Ectodermal cell (in vitro differentiated cells): ENCODE measurements at regions not wholly inside any gene's neighbourhood (a gene's known extent, or its start where the extent isn't known, plus 50 kb on each side); places are given as distances from the start of the nearest gene placed in this dataset.
"Not testable (repeated sequence)": the region's sequence is repeated elsewhere in the genome, so short reads cannot be mapped to it uniquely, and the experiment has no call there.

Experiments used
- H3K27ac ChIP-seq: 2 replicates; pipeline ENCODE4 v1.7.0; 2013; ENCODE audit warnings: mild to moderate bottlenecking, low read depth, low read length; ENCODE audit not compliant: insufficient read depth, poor library complexity, severe bottlenecking
- H3K27me3 ChIP-seq: 2 replicates; pipeline ENCODE4 v1.7.0; 2013; ENCODE audit warnings: mild to moderate bottlenecking, low read length; ENCODE audit not compliant: insufficient read depth, control insufficient read depth, poor library complexity, severe bottlenecking
- H3K36me3 ChIP-seq: one replicate; pipeline ENCODE4 v1.7.0; 2013; ENCODE audit warnings: low read length; ENCODE audit not compliant: control insufficient read depth, insufficient read depth
- H3K4me1 ChIP-seq: one replicate; pipeline ENCODE4 v1.7.0; 2013; ENCODE audit warnings: low read length; ENCODE audit not compliant: control insufficient read depth, insufficient read depth
- H3K4me3 ChIP-seq: 2 replicates; pipeline ENCODE4 v1.7.0; 2013; ENCODE audit warnings: low read depth, low read length, control low read depth; ENCODE audit not compliant: insufficient read depth
- H3K9me3 ChIP-seq: 2 replicates; pipeline ENCODE4 v1.7.0; 2013; ENCODE audit warnings: mild to moderate bottlenecking, low read length, moderate library complexity; ENCODE audit not compliant: control insufficient read depth
- WGBS, 2 experiments: methylation state at CpG; one replicate each; pipeline ENCODE4 v1.1.7; 2013; ENCODE audit warnings: missing lambda C conversion rate in 2 of 2; 5-methylcytosine and 5-hydroxymethylcytosine counted together

DNA sequence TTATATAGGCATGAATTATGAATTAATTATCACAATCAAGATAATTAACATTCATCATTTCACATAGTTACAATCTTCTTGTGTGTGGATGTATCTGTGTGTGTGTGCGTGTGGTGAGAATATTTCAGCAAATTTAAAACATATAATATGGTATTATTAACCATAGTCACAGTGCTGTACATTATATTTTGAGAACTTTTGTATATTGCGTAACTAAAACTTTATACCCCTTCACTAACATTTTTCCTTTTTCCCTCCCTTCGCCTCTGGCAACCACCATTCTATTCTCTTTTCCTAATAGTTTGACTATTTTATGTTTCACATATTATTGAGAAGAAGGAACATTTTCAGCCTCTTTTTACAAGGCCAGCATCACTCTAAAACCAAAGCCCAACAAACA lies 176.8 kb downstream of the HTR1B start:
- Histone ChIP-seq H3K27ac (no peak overlapping the region), H3K9me3 (no peaks in the 10 kb centered on the region), H3K4me3 (no peak overlapping the region), H3K36me3 (no peaks in the 10 kb centered on the region), H3K27me3 (no peaks in the 10 kb centered on the region), H3K4me1 (no peaks in the 10 kb centered on the region)
- WGBS, 2 experiments = 94 to 100% methylated on average over 2 of the region's 3 CpGs

DNA sequence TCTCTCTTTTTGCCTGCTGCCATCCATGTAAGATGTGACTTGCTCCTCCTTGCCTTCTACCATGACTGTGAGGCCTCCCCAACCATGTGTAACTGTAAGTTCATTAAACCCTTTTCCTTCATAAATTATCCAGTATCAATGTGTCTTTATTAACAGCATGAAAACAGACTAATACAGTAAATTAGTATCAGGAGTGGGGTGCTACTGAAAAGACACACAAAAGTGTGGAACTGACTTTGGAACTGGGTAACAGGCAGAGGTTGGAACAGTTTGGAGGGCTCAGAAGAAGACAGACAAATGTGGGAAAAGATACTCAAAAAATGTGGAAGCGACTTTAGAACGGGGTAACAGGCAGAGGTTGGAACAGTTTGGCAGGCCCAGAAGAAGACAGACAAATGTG lies 189.4 kb downstream of the HTR1B start:
- 70 to 71% methylated on average over 2 of the region's 2 CpGs for WGBS, 2 experiments
- Histone ChIP-seq H3K4me1 (no peaks in the 10 kb centered on the region), H3K27me3 (no peaks in the 10 kb centered on the region), H3K9me3 (no peaks in the 10 kb centered on the region), H3K27ac (no peak overlapping the region), H3K4me3 (no peak overlapping the region), H3K36me3 (no peaks in the 10 kb centered on the region)

DNA sequence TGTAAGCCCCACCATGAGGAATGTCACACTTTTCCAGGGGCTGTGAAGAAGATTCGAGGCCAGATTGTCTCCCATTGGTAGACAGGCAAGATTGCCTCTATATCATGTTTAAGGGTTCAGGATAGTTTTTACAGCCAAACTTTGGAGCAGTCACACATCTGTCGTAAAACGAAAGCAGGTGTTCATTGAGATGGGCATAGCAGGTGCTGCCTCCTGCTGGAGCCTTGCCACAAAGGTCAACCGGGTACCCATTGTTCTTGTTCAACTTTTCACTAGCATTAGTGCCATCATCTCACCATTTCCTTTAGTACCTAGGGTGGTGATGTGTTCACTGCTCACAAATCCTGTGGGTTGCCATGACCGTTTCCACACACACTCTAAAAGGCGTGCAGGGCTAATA lies 198.3 kb downstream of the HTR1B start:
- 78 to 88% methylated on average over 4 to 6 of the region's 6 CpGs for WGBS, 2 experiments
- Histone ChIP-seq H3K36me3 (no peaks in the 10 kb centered on the region), H3K27ac (no peak overlapping the region), H3K9me3 (no peaks in the 10 kb centered on the region), H3K27me3 (no peaks in the 10 kb centered on the region), H3K4me1 (no peaks in the 10 kb centered on the region), H3K4me3 (no peak overlapping the region)

GRCh38 chr6:77263003-77263402 lies 200.3 kb downstream of the HTR1B start:
- H3K9me3 ChIP-seq = no peaks in the 10 kb centered on the region
- H3K27ac ChIP-seq = no peak overlapping the region
- no peak overlapping the region for H3K4me3 ChIP-seq
- no peaks in the 10 kb centered on the region for H3K4me1 ChIP-seq
- no peaks in the 10 kb centered on the region for H3K27me3 ChIP-seq
- no peaks in the 10 kb centered on the region for H3K36me3 ChIP-seq
- 96 to 99% methylated on average over 2 of the region's 2 CpGs for WGBS, 2 experiments

DNA sequence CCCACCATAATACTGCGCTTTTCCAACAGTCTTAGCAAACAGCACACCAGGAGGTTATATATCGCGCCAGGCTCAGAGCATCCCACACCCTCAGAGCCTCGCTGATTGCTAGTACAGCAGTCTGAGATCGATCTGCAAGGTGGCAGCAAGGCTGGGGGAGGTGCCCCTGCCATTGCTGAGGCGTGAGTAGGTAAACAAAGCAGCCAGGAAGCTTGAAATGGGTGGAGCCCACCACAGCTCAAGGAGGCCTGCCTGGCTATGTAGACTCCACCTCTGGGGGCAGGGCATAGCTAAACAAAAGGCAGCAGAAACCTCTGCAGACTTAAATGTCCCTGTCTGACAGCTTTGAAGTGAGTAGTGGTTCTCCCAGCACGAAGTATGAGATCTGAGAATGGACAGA lies 211.5 kb downstream of the HTR1B start:
- H3K4me3 ChIP-seq, H3K4me1 ChIP-seq, H3K27ac ChIP-seq, H3K27me3 ChIP-seq, H3K9me3 ChIP-seq, H3K36me3 ChIP-seq: not testable (repeated sequence)
- 78 to 82% methylated on average over 7 of the region's 7 CpGs for WGBS, 2 experiments

DNA sequence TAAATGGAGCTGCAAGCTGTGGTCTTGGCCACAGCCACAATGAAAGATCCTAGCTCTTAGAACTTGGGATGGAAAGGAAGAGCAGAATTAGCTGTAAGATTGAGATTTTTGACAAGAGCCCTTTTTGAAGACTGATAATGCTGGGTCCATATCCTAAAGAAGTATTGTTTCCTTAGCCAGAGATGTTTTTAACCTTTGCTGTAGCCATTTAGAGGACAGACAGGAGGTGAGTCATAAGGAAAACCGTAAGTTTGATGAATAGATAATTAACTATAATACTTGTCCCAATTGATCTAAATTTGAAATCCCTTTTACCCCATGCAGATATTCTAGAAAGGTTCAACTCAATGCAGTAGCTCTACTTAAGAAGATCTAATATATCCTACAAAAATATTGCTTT lies 213.7 kb downstream of the HTR1B start:
- WGBS, 2 experiments = no CpG with 5 or more reads among the region's 1 CpG

DNA sequence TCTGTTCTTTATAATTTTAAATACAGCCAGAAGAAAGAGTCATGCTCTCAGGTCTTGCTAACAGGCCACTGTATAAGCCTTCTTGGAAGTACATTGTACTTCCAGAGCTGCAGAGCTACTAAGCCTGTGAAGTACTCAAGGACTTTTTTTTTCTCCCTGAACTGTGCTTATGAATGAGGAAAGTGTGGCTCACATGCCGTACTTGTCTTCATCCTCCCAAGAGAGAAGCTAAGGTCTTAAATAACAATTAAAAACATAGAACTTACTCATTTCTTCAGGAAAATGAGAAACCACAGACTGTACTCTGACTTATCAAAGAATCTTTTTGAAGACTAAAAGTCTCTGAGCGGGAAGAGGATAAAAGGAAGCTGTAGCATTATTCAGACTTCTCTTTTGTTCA lies 218.3 kb downstream of the HTR1B start:
- H3K27me3 ChIP-seq = no peaks in the 10 kb centered on the region
- H3K27ac ChIP-seq = no peak overlapping the region
- H3K9me3 ChIP-seq = no peaks in the 10 kb centered on the region
- no peak overlapping the region for H3K4me3 ChIP-seq
- WGBS, 2 experiments = 97 to 100% methylated on average over 1 to 2 of the region's 2 CpGs
- no peaks in the 10 kb centered on the region for H3K4me1 ChIP-seq
- no peaks in the 10 kb centered on the region for H3K36me3 ChIP-seq

More for the DNA sequence above, 213.7 kb downstream of the HTR1B start:
- Histone ChIP-seq H3K36me3 (no peaks in the 10 kb centered on the region), H3K9me3 (no peaks in the 10 kb centered on the region), H3K4me3 (no peak overlapping the region), H3K27ac (no peak overlapping the region), H3K27me3 (no peaks in the 10 kb centered on the region), H3K4me1 (no peaks in the 10 kb centered on the region)

GRCh38 chr6:77231438-77232305 lies 231.6 kb downstream of the HTR1B start:
- Histone ChIP-seq H3K9me3 (no peaks in the 10 kb centered on the region), H3K27me3 (no peaks in the 10 kb centered on the region), H3K4me1 (peaks cover 7% of the 10 kb centered on the region), H3K36me3 (no peaks in the 10 kb centered on the region), H3K27ac (peak overlapping the region; percentile 50), H3K4me3 (no peak overlapping the region)
- WGBS, 2 experiments = 86 to 89% methylated on average over 1 of the region's 1 CpG

DNA sequence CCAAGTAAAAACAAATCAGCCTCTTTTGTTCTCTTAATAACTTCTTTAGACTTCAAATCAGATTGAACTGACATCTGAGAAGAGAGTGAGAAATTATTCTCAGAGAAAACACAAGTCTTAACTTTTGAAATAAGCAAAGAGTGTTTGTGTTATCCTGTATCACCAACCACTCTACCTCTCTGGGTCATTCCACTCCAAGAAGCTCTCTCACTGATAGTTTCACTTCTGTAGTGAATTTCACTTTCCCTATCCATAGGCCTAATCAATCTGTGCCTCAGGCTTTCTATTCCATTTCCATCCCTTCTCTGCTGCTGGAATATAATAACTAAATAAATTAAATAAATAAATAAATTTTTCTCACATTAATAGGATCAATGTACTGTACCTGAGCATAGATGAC lies 235.0 kb downstream of the HTR1B start:
- Histone ChIP-seq H3K27ac (no peak overlapping the region), H3K9me3 (no peaks in the 10 kb centered on the region), H3K4me1 (peaks cover 7% of the 10 kb centered on the region), H3K4me3 (no peak overlapping the region), H3K27me3 (no peaks in the 10 kb centered on the region), H3K36me3 (no peaks in the 10 kb centered on the region)

GRCh38 chr6:77217896-77218295 lies 245.4 kb downstream of the HTR1B start:
- no peak overlapping the region for H3K27ac ChIP-seq
- H3K4me1 ChIP-seq = no peaks in the 10 kb centered on the region
- H3K9me3 ChIP-seq = no peaks in the 10 kb centered on the region
- H3K4me3 ChIP-seq = no peak overlapping the region
- H3K36me3 ChIP-seq = no peaks in the 10 kb centered on the region
- H3K27me3 ChIP-seq = no peaks in the 10 kb centered on the region

- no peaks in the 10 kb centered on the region for H3K4me1 ChIP-seq
- H3K27me3 ChIP-seq = no peaks in the 10 kb centered on the region
- no peaks in the 10 kb centered on the region for H3K36me3 ChIP-seq
- no peaks in the 10 kb centered on the region for H3K9me3 ChIP-seq
- no peak overlapping the region for H3K27ac ChIP-seq
- H3K4me3 ChIP-seq = no peak overlapping the region
Measured at GRCh38 chr6:77205936-77206335, 257.4 kb downstream of the HTR1B start.
